Tongue (tissue), 1 donor: ENCODE measurements at regions not wholly inside any gene's neighbourhood (a gene's known extent, or its start where the extent isn't known, plus 50 kb on each side); places are given as distances from the start of the nearest gene placed in this dataset.

Experiments used
- DNase-seq: peaks from one replicate; pipeline ENCODE4 v3.0.0-alpha.2; 2015

DNA sequence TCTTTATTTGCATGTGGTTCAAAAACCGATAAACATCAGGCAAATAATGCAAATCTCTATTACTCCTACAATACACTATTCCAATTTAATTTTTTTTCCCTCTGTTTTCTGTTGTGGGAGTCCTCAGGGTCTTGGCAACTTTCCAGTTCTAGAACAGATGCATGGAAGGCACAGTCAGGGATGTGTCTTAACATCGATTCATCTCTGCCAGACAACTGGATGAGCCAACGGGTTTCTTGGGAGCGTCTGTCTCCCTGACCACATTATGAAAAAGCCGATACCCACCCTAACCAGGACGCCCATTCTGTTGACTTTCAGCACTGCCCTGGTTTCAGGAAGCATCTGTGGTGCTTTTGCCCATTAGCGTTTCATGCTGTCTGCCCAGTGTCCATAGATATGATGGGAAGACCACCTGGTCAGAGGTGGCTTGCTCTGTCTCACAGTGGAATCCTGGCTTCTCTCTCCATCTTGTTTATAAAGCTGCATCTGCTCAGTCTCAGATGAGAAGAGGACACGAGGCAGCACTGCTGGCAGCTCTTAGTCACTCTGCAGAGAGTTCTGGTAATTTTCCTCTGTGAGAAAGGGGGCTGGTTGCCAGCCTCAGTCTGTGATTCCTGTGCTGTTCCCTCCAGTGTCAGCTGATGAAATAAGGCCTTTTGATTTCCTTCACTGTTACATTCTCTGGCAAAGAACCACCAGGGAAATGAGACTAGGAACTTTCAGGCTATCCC is 57.9 kb upstream of the KCNE4 start:
- DNase-seq, result peak; percentile 94

GRCh38 chr2:222998459-222998858 is 53.5 kb upstream of the KCNE4 start:
- DNase-seq, result no peak

- no peak for DNase-seq
Observed at GRCh38 chr2:223000872-223001796, 50.9 kb upstream of the KCNE4 start.

DNA sequence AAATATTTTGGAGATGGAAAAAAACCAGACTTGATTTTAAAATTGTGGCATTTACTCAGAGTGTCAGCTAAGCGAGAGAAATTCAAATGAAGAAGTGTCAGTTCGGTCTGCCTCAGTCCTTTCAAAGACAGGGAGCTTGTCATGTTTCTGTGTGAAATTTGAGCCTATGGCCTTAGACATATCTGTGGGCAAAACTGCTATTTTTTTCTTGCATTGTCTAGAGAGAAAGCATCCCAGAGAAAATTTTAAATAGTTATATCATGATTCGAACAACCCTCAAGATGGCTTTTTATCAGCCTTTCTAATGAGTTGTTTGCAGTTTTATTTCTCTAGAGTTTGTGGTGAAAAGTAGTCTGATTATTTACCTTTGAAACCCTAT is 50.2 kb upstream of the KCNE4 start:
- no peak for DNase-seq
